Natural killer cell (primary cell): ENCODE measurements at regions not wholly inside any gene's neighbourhood (a gene's known extent, or its start where the extent isn't known, plus 50 kb on each side); places are given as distances from the start of the nearest gene placed in this dataset.

ENCODE experiments used
- ATAC-seq, 3 donors: fragments of 150-1000 bp in 2 of 3; fragments of 200-7000 bp in 1 of 3; cut with Tn5 transposase; 1 replicate in 1 of 3; 2 replicates in 2 of 3; pipeline ENCODE4 v1.10.0; 2021; ENCODE audit warnings: mild to moderate bottlenecking in 2 of 3, moderate library complexity in 2 of 3
- DNase-seq, 2 donors: peaks; one replicate each; pipeline versions ENCODE4 v3.0.0 to v3.0.0-alpha.2; 2013 to 2021; ENCODE audit warnings: mixed read lengths in 1 of 2
- H3K27ac ChIP-seq: one replicate; pipeline ENCODE4 v1.5.1; 2013; ENCODE audit warnings: mild to moderate bottlenecking, low read length
- H3K27me3 ChIP-seq: one replicate; pipeline ENCODE4 v1.6.1; 2013; ENCODE audit warnings: low read length; ENCODE audit not compliant: control insufficient read depth, insufficient read depth
- H3K36me3 ChIP-seq: one replicate; pipeline ENCODE4 v1.6.1; 2013; ENCODE audit warnings: low read length; ENCODE audit not compliant: control insufficient read depth, insufficient read depth
- H3K4me1 ChIP-seq: one replicate; pipeline ENCODE4 v1.6.1; 2013; ENCODE audit warnings: low read length; ENCODE audit not compliant: control insufficient read depth, insufficient read depth
- H3K4me3 ChIP-seq: one replicate; pipeline ENCODE4 v1.5.1; 2013; ENCODE audit warnings: low read length
- H3K9me3 ChIP-seq: one replicate; pipeline ENCODE4 v1.6.1; 2013; ENCODE audit warnings: low read length; ENCODE audit not compliant: control insufficient read depth, insufficient read depth
- H3K27ac Mint-ChIP-seq, 2 donors: one replicate each; pipeline ENCODE4 v1.8.0; 2022; ENCODE audit warnings: mild to moderate bottlenecking in 2 of 2, mixed read lengths in 2 of 2, moderate library complexity in 1 of 2
- H3K27me3 Mint-ChIP-seq, 2 donors: one replicate each; pipeline ENCODE4 v1.8.0; 2022; ENCODE audit warnings: low read depth in 2 of 2, mixed read lengths in 2 of 2
- H3K36me3 Mint-ChIP-seq: one replicate; pipeline ENCODE4 v1.8.0; 2022; ENCODE audit warnings: mixed read lengths
- H3K4me1 Mint-ChIP-seq, 2 donors: one replicate each; pipeline ENCODE4 v1.8.0; 2022; ENCODE audit warnings: mixed read lengths in 2 of 2
- H3K4me3 Mint-ChIP-seq: one replicate; pipeline ENCODE4 v1.8.0; 2022; ENCODE audit warnings: mild to moderate bottlenecking, moderate library complexity, mixed read lengths
- H3K9me3 Mint-ChIP-seq, 2 donors: one replicate each; pipeline ENCODE4 v1.8.0; 2022; ENCODE audit warnings: mixed read lengths in 2 of 2
- CTCF ChIP-seq: fragments of 200-600 bp; IDR thresholded peaks from one replicate; pipeline ENCODE4 v1.8.0; 2022; ENCODE audit warnings: antibody characterized with exemption
- WGBS: methylation state at CpG from one replicate; pipeline ENCODE4 v1.1.7; 2013; ENCODE audit warnings: missing lambda C conversion rate; ENCODE audit not compliant: insufficient coverage; 5-methylcytosine and 5-hydroxymethylcytosine counted together
- intact Hi-C: fragments of 100-400 bp; cut with micrococcal nuclease; formaldehyde crosslinking; loops from one replicate; pipeline ENCODE4 v1.14.2; 2022

DNA sequence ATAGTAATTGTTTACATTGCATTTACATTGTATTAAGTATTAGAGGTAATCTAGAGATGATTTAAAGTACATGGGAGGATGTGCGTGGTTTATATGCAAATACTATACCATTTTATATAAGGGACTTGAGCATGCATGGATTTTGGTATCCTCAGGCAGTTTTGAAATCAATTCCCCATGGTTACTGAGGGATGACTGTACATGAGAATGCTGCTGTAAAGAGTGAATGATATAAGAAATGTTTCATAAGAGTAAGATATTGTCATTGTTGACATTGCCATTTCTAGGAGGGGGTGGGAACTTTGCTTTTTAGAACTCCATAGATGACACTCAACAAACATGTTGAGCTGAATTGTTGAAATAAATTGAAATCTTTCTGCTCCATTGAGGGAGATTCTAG is 185.0 kb downstream of the SEMA6A start:
- WGBS = no CpG with 5 or more reads among the region's 1 CpG
- intact Hi-C loops = no loop called here
- Histone ChIP-seq H3K9me3 (peaks cover 3% of the 10 kb centered on the region), H3K27ac (no peak overlapping the region), H3K4me3 (no peak overlapping the region), H3K27me3 (no peaks in the 10 kb centered on the region), H3K36me3 (no peaks in the 10 kb centered on the region), H3K4me1 (no peaks in the 10 kb centered on the region)
- no peaks in the 10 kb centered on the region for H3K4me1 Mint-ChIP-seq
- no peak for TF ChIP-seq CTCF
- no peak overlapping the region for H3K4me3 Mint-ChIP-seq
- ATAC-seq (no peak), DNase-seq (no peak)
- no peaks in the 10 kb centered on the region for H3K27me3 Mint-ChIP-seq
- H3K27ac Mint-ChIP-seq = no peak overlapping the region
- peaks cover 0 to 5% of the 10 kb centered on the region in 2 donors for H3K9me3 Mint-ChIP-seq
- H3K36me3 Mint-ChIP-seq = no peaks in the 10 kb centered on the region

- H3K36me3 Mint-ChIP-seq = no peaks in the 10 kb centered on the region
These were observed 185.9 kb downstream of the SEMA6A start for GRCh38 chr5:116388564-116389258.

GRCh38 chr5:116387738-116388137 is 186.9 kb downstream of the SEMA6A start:
- Histone ChIP-seq H3K36me3 (no peaks in the 10 kb centered on the region), H3K27ac (no peak overlapping the region), H3K4me1 (no peaks in the 10 kb centered on the region), H3K9me3 (peaks cover 3% of the 10 kb centered on the region), H3K4me3 (no peak overlapping the region), H3K27me3 (no peaks in the 10 kb centered on the region)
- ATAC-seq (no peak), DNase-seq (no peak)
- Mint-ChIP-seq H3K9me3 (peaks cover 0 to 5% of the 10 kb centered on the region in 2 donors), H3K4me1 (no peaks in the 10 kb centered on the region), H3K4me3 (no peak overlapping the region), H3K36me3 (no peaks in the 10 kb centered on the region), H3K27me3 (no peaks in the 10 kb centered on the region), H3K27ac (no peak overlapping the region)
- TF ChIP-seq CTCF = no peak
- intact Hi-C loops = no loop called here
- WGBS = 48% methylated on average over 2 of the region's 3 CpGs

More at GRCh38 chr5:116388564-116389258, 185.9 kb downstream of the SEMA6A start:
- DNase-seq (no peak), ATAC-seq (no peak)
- Histone ChIP-seq H3K27me3 (no peaks in the 10 kb centered on the region), H3K4me3 (no peak overlapping the region), H3K4me1 (no peaks in the 10 kb centered on the region), H3K36me3 (no peaks in the 10 kb centered on the region), H3K27ac (no peak overlapping the region), H3K9me3 (peaks cover 3% of the 10 kb centered on the region)
- H3K9me3 Mint-ChIP-seq = peaks cover 0 to 5% of the 10 kb centered on the region in 2 donors
- no peaks in the 10 kb centered on the region for H3K4me1 Mint-ChIP-seq
- TF ChIP-seq CTCF = no peak
- no peak overlapping the region for H3K4me3 Mint-ChIP-seq
- no peaks in the 10 kb centered on the region for H3K27me3 Mint-ChIP-seq
- 81% methylated on average over 11 of the region's 11 CpGs for WGBS
- intact Hi-C loops = no loop called here
- H3K27ac Mint-ChIP-seq = no peak overlapping the region

- Histone ChIP-seq H3K9me3 (no peaks in the 10 kb centered on the region), H3K27ac (no peak overlapping the region), H3K36me3 (no peaks in the 10 kb centered on the region), H3K4me3 (no peak overlapping the region), H3K27me3 (no peaks in the 10 kb centered on the region), H3K4me1 (no peaks in the 10 kb centered on the region)
- peaks cover 0 to 2% of the 10 kb centered on the region in 2 donors for H3K9me3 Mint-ChIP-seq
- WGBS = 79% methylated on average over 5 of the region's 5 CpGs
- no peaks in the 10 kb centered on the region for H3K36me3 Mint-ChIP-seq
- no peak overlapping the region for H3K4me3 Mint-ChIP-seq
- intact Hi-C loops = no loop called here
- no peaks in the 10 kb centered on the region for H3K27me3 Mint-ChIP-seq
- ATAC-seq (no peak), DNase-seq (no peak)
- TF ChIP-seq CTCF = no peak
- H3K4me1 Mint-ChIP-seq = peaks cover 0 to 3% of the 10 kb centered on the region in 2 donors
- H3K27ac Mint-ChIP-seq = no peak overlapping the region
These were observed 188.0 kb downstream of the SEMA6A start for GRCh38 chr5:116386633-116387032.
